RPMI8226 (cell line): ENCODE measurements at regions not wholly inside any gene's neighbourhood (a gene's known extent, or its start where the extent isn't known, plus 50 kb on each side); places are given as distances from the start of the nearest gene placed in this dataset.

Source experiments
- DNase-seq: peaks from one replicate; pipeline ENCODE4 v3.0.0-alpha.2; 2015

DNA sequence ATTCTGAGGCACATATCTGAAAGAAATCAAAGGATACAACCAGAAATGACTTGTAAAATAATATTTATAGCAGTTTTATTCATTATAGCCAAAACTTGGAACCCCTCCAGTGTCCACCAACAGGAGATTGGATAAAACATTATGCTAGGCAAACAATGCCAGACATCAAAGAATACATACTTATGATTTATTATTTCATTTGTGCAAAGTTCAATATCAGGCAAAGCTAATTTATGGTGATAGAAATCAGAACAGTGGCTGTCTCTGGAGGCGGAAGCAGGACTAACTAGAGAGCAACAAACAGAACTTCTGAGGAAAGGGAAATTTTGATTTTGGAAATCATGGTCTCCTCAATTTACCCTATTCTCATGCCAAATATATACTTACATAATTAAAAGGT lies 193.1 kb downstream of the ICE1 start:
- DNase-seq = no peak

DNA sequence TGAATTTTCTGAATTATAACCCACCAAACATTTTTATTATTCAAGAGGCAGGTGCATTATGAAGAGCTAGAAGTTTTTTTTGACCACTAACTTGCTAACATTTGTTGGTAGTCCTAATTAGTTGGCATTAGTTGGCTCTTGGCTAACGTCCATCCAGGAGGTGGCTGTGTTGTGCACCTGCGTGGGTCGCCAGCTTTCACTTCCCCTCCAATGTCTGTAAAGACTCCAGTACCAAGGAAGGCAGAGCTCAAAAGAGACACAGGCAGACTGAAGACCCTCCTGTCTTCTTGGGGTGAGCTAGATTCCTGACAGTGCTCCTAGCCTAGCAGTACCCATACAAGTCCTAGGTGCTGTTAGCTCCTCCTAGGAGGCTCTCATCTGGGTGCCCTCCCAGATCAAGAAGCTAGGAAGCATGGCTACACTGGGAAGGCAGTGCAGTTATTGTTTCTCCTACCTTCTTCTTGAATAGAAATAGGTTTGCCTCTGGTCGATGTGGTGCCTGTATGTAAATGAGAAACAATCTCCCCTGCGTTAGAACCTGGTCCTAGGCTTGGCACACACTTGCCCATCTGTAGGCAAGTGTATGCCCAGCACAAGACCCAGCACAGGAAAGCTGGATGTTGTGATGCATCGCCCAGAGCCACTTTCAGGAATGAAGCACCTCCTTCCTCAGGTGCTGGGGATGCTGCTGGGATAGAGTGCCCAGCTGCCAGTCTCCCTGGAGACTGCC lies 190.9 kb downstream of the ICE1 start:
- peak; percentile 97 for DNase-seq

DNA sequence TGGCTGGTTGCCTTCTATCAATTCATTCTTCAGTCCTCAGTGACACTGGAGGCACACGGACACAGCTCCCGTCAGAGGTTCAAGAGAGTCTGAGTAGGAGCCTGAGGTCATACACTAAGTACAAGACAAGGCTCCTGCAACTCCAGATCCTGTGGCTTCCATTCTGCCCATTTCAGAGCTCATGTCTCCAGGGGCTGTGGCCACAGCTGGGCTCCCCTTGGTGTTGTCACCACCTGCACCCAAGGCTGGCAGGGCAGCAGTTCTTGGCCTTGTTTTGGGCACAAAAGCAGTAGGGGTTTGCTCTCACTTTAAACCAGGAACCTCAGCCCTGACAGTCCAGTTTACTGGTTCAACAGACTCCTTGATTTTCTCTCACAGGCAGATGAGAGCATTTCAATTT lies 189.6 kb downstream of the ICE1 start:
- peak; percentile 82 for DNase-seq

DNA sequence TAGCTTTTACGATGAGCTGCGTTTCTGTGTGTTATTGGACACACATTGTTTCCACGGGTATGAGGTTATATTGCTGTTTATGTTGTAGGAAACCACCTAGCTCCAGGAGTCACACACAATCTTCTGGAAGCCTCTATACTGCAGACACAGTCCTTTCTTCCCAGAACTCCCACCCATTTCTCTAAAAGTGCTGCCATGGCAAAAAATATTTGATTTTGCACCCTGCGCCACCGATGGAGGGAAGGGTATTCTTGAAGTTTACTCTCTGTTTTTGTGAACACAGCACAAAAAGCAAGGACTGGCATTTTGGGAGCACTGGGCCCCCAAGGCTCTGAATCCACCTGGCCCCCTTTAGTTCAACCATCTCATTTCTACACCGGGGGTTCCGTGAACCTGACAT lies 187.5 kb downstream of the ICE1 start:
- no peak for DNase-seq

DNA sequence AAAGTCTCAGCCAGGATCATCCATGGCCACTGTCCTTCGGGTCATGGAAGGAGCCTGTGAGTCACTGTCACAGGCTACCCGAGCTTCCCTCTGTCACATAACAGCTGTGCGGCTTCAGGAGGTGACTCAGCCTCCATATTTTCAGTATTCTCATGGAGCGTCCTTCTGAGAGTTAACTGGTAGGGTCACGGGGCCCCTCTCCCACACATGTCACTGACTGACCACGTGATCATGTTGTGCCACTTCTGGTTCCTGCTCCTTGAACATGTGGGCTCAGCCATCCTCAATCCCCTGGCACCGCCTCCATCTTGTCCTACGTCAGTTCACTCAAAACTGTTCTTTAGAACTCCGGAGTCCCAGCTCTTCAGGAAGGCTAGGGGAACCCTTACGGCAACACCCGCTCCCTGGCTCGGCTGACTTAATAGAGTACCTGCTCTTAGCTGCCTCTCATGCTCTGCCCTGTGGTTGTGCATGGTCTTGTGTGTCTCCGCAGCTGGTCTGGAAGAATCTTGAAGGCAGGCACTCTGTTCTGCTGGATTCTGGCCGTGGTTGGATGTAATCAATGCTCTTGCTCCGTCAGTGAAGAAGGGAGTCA lies 182.8 kb downstream of the ICE1 start:
- DNase-seq = no peak

DNA sequence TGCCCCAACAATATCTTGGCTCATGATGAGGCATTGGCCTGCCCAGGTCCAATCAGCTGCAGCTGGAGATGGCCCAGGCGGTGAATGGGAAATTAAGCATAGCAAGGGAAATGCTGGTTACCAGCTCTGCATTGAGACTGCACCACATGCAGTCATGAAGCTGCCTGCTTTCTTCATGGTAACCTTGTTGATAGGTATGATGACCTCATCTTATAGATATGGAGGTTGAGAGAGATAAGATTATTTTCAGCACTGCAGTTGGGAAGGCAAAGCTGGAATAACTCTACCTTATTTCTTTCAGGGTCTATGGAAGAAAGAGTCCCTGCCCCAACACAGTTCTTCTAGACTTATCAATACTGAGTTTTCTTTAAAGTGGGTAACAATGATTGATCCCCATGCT lies 180.1 kb downstream of the ICE1 start:
- DNase-seq = no peak

DNA sequence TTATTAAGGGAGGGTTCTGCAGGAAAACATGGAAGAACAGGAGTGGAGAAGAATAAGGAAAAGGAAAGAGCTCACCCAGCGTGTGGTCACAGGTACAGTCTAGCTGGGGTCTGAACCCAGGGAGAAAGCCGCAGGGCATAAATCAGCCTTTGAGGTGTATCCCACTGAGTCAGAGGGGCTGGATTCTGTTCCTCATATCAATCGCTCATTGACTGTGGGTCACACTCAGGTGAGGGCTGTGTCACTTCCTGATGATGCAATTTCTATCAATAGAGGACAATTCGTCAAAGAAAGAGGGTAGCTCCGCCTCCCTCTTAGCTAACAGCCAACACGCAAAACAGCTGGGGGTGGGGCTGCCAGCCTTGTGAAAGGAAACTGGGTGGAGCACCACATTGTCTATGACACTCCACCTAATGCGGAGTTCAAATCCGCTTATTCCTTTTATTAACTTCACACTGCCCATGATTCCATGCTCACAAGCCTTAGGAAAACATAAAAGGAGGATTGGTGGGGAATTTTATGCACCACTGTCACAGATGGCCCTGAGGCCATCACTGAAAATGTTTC lies 176.2 kb downstream of the ICE1 start:
- peak; percentile 15 for DNase-seq

DNA sequence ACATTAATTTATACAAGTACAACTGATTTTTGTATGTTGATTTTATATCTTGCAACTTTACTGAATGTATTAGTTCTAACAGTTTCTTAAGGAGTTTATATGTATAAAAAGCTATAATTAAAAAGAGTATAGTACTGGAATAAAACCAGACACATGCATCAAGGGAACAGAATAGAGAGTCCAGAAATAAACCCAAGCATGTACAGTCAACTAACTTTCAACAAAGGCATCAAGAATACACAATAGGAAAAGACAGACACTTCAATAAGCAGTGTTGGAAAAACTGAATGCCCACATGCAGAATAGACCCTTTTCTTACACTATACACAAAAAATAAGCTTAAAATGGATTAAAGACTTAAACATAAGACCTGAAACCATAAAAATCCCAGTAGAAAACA lies 170.9 kb downstream of the ICE1 start:
- no peak for DNase-seq

DNA sequence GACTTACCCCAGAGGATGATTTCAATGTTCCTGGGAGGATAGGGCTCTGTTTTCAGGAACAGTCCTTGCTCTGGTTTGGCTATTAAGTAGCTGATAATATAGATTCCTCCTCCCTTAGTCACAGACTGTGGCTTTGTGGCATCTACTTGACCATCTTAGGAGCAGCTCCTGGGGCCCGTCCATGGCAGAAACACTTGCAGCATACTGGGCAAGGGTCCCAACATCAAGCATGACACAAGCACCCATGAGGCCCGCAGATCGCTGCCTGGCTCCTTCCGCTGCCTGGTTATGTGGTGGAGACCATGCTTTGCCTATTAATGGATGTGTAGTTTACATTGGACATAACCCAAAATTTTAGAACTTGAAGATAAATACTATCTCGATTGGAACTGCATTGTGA lies 170.1 kb downstream of the ICE1 start:
- DNase-seq = no peak

DNA sequence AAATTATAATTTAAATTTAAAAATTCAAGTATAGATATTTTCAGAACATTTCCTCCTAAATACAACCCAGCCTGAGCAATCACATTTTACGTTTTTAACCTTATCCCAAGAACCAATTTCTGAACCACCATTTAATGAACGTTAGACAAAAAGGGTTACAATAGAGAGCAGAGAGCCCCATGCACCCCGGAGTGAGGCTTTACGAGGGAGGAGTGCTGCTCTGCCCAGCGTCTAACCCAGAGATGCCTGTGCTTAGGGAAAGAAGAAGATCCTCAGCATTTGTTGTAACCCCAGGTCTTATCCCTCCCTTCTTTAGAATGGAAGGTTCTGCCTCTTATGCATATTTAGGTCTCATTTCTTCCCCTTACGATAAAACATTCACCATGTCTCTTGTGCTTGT lies 169.1 kb downstream of the ICE1 start:
- no peak for DNase-seq

DNA sequence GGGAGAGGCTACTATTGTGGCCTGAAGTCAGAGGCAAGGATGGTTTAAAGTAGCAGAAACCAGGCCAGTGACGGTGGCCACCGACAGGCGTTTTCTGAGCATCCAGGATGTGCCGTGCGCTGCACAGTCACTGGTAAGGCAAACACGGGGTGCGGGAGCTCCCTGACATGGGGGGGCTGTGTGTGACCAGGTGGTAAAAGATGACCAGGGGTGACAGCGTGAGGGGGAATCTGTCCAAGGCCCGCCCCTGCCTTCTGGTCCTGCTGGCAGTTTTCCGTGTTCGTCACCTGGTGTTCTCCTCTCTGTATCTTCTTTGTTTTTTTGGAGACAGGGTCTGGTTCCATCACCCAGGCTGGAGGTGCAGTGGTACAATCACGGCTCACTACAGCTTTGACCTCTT lies 167.4 kb downstream of the ICE1 start:
- no peak for DNase-seq

DNA sequence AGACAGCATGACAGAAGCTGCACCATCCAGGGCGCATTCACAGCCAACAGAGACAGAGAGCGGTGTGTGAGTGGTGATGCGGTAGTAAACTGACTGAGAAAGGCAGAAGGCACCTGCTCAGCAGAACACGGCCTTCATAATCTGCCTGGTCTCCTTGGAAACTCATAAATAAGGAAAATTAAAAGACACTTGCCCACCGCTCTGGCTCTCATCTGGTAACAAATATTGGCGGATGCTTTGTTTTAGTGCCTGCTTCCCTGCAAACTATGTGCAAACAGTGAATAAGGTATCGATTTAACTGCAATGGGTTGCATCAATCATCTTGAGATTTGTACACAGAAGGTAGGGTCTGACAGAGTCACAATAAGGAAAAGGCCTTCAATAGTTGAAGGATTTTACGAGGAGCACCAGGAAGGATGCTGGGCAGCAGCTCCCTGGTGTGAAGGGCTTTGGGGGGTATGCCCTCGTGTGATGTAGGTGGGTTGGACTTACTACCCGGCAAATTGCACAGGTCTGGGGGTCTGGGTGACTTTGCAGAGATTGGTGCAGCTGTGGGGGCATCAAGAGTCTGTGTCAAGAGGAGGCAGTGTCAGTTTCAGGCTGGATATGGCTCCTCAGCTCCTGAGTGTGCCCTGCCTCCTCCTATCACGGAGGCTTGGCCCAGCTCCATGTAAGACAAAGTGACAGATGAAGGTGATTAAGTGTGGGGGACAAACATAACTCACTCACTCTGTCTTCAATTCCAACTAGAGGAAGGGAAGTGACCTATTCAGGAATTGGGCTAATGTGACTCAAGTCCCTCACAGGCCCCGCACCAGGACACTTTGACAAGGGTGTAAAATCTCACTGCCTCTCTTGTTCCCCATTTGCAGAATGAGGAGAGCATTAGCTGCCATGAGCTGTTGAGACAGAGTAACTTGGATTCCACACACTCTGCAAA lies 166.7 kb downstream of the ICE1 start:
- DNase-seq = no peak

DNA sequence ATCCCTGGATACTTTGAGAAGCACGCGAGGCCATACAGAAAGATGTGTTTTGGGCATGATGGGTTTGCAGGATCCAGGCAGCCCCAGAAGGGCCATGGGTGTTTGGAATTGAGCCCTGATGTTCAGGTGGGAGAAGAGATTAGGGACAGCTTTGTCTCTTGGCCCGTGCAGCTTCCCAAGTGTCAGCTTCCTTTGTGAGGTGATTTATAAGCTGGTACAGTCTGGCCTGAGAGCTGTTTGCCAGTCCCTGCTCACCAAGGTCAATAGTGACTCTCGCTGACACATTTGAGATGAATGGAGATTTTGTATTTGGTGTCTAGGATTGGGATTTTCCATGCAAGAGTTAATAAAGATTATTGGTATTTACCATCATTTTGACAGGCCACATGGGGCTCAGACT lies 165.9 kb downstream of the ICE1 start:
- DNase-seq = no peak

DNA sequence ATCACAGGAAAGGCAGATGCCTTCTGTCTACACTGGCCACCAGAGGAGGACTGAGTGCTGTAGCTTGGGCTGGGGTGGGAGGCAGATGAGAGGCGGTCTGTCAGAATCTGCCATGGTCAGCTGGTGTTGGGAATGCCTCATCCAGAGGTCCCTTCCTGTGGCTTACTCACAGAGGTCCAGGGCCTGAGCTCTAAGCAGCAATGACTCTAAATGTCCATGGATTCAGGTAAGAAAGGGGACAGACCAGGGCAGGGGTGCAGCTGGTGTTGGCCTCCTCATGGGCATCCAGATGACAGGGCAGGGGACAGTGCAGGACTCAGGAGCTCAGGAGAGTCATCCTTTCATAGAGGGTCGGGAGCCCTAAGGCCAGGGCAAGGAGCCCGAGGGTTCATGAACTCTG lies 165.0 kb downstream of the ICE1 start:
- DNase-seq = no peak

DNA sequence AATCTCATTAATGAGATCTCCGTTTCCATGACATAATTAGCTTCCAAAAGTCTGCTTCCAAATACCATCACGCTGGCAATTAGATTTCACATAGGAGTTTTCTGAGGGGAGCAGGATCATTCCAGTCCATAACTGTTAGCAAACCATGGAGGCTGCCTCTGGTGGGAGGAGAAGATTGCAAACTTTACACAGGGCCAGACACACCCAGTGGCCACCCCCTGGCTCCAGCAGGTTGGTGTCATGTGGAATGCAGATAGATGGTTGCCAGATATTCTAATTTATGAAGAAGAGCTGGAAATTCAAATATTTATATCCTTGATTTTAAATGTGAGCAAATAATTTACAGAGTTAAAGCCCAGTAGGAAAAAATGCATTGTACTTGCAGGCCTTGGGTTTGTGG lies 164.2 kb downstream of the ICE1 start:
- no peak for DNase-seq

DNA sequence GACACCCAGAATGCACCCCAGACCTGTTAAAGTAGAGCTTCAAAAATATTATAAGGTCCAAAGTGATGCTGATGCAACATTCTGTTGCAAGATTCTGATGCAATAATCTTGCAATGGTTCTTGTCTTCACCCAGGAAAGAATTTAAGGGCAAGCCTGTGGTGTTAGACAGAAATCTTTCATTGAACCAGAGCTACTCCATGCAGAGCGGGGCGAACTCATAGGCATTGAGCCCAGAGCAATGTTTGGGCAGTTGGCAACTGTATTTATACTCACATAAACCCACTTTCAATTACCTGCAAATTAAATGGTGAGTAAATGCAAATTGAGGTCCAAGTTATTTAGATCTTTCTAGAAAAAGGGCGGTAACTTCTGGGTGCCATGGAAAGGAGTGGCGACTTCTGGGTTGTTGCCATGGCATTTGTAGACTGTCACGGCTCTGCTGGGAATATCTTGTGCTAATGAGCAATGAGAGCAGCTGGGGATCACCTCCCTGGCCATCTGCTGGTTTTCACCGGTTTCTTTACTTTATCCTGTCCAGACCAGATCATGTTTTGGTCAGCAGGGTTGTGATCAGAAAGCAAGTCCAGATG lies 163.4 kb downstream of the ICE1 start:
- no peak for DNase-seq

DNA sequence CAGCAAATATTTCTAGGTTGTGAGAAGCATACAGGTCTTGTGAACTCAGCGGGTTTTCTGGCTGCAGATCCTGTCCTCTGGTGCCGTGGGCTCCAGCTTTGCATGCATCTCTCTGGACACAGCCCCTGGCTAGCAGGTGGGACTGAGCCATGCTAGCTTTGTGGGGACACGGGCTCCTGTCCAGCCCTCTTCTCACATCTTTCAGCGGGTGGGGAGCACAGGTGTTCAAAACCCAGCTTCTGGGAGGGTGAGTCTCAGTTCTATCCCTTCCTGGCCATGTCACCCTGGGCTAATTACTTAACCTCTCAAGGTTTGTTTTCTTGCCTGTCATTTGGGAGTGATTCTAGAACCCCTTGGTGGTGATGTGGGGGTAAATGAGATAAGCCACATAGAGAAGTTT lies 162.3 kb downstream of the ICE1 start:
- DNase-seq = peak; percentile 55

DNA sequence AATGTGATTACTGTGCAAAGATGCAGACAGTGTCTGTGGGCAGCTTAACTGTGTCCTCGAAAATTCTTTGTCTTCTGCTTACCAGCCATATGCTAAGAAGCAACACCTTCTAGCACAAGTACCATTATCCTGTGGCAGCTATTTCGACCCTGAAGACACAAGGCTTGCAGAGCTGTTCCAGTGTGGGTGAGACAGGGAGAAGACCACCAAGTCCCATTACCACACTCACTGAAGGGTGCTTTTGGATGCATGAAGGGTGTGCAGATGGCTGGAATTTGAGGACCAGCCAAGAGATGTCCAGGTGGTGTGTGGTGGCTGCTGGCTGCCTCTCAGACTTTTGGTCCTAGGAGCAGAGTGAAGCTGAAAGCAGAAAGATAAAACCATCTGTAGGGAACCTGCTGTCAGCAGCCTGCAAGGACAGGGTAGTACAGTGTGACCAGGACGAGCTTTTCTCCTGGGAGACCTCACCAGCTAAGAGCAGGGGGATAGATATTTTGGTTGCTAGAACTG lies 161.8 kb downstream of the ICE1 start:
- DNase-seq = no peak

DNA sequence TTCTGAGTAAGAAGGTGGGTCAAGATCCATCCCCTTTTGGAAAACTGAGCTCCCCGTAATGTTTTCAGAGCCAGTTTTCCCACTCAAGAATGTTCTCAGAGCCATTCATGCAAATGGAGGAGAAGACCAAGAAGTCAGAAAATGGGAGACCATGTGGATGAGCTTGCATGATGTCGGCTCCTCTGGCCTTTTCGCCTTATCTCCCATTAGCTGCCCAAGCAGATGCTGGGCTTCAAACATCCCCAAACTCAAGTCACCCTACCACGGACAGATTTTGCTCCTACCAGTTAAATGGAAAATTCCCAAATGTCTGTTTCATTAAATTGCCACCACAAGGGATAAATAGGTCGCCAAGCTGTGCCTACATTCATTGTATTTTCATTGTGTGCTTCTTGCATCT lies 161.4 kb downstream of the ICE1 start:
- DNase-seq = no peak

DNA sequence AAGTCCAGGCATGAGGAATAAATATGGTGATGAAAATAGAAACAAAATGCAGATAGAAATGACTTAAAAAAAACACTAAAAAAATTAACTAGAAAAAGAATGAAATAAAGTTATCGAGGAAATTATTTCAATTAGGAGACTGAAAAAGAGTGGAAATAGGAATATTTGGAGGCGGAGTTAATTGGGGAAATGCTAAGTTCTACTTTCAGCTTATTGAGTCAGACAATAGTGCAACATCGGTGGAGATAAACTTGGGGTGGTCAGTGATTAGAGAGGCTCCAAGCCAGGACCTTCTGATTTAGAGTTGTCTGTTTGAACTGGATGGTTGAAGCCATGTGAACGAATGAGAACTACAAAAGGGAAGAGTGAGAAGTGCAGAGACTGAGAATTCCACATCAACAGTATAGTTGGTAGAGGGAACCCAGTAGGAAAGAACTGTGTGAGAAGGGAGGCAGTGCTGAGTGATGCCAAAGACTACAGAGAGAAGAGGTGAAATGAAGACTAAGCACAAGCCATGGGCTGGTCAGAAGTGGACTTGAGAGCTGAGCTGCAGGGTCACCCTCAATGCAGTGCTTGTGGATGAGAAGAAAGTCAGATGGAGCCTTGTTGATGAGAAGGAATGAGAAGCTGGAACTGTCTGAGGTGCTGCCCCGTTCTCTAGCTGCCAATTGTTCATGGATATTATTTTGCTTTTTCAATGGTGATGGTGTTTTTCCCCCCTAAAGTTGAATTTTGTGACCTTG lies 160.7 kb downstream of the ICE1 start:
- no peak for DNase-seq

DNA sequence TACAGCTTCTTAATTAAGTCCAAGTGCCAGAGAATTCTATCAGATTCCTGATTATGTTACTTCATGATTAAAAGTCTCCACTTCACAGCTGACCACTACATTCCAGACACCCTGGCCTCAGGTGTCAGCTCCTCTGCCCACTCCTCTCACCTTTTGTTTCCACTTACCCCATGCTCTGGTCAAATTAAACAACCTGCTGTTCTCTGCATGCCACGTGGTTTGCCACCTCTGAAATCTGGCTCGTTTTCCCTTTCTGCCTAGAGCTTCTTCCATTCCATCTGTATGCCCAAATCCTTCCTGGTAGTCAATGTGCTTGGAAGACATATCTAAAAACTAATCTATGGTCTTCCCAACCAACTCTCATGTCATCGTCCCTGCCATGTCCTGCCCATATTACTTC lies 158.6 kb downstream of the ICE1 start:
- no peak for DNase-seq

DNA sequence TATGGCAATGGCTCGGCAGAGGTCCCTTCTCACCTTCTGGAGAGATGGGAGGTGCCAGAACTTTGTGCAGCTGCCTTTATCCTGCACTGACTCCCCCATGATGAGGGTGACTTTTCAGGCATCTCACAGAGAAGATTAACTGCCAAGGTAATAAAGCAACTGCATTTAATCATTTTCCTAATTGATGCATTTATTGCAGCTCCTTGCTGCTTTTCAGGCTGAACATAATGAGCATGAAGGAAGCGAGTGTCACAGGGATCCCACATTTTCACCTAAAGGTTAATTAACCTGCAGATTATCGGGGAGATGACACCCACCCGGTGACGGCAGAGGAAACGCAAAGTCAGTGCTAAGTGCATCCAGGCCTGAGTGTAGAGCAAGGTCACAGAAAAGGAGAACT lies 154.3 kb downstream of the ICE1 start:
- DNase-seq = no peak
